Neutrophil (primary cell): ENCODE measurements at regions not wholly inside any gene's neighbourhood (a gene's known extent, or its start where the extent isn't known, plus 50 kb on each side); places are given as distances from the start of the nearest gene placed in this dataset.

Source experiments
- H3K27ac ChIP-seq: fragments of 200-600 bp; sonication (generic); 2 replicates; pipeline ENCODE4 v1.5.1; 2016; ENCODE audit warnings: mild to moderate bottlenecking, moderate library complexity
- H3K27me3 ChIP-seq: fragments of 200-600 bp; sonication (generic); 2 replicates; pipeline ENCODE4 v1.6.0; 2016; ENCODE audit warnings: mild to moderate bottlenecking
- H3K36me3 ChIP-seq: fragments of 200-600 bp; sonication (generic); 2 replicates; pipeline ENCODE4 v1.5.1; 2017
- H3K4me1 ChIP-seq, 2 experiments: fragments of 200-600 bp in 1 of 2; sonication (generic) in 1 of 2; 1 replicate in 1 of 2; 2 replicates in 1 of 2; pipeline versions ENCODE4 v1.5.1 to v1.6.1; 2013 to 2016; ENCODE audit warnings: low read depth in 1 of 2, low read length in 1 of 2, mild to moderate bottlenecking in 1 of 2, moderate library complexity in 1 of 2; ENCODE audit not compliant: control insufficient read depth in 1 of 2, insufficient read depth in 1 of 2
- H3K4me3 ChIP-seq, 2 experiments: fragments of 200-600 bp in 1 of 2; sonication (generic) in 1 of 2; 1 replicate in 1 of 2; 2 replicates in 1 of 2; pipeline ENCODE4 v1.5.1; 2013 to 2016; ENCODE audit warnings: low read depth in 1 of 2, low read length in 1 of 2, mild to moderate bottlenecking in 1 of 2, moderate library complexity in 1 of 2
- H3K9me3 ChIP-seq: fragments of 200-600 bp; sonication (generic); 2 replicates; pipeline ENCODE4 v1.5.1; 2016
- CTCF ChIP-seq: fragments of 200-600 bp; sonication (generic); IDR thresholded peaks from 2 replicates; pipeline ENCODE4 v1.5.1; 2016; ENCODE audit warnings: antibody characterized with exemption

- H3K27ac ChIP-seq = no peak overlapping the region
- no peaks in the 10 kb centered on the region for H3K27me3 ChIP-seq
- no peak overlapping the region for H3K4me3 ChIP-seq
- TF ChIP-seq CTCF = no peak
- H3K4me1 ChIP-seq = no peaks in the 10 kb centered on the region
- no peaks in the 10 kb centered on the region for H3K36me3 ChIP-seq
- no peaks in the 10 kb centered on the region for H3K9me3 ChIP-seq
Observed at GRCh38 chr4:111797455-111798163, 347.6 kb upstream of the FAM241A start.

GRCh38 chr4:111798840-111799239 is 346.4 kb upstream of the FAM241A start:
- no peaks in the 10 kb centered on the region for H3K4me1 ChIP-seq
- H3K27ac ChIP-seq = no peak overlapping the region
- no peaks in the 10 kb centered on the region for H3K9me3 ChIP-seq
- no peaks in the 10 kb centered on the region for H3K27me3 ChIP-seq
- H3K4me3 ChIP-seq = no peak overlapping the region
- TF ChIP-seq CTCF = no peak
- H3K36me3 ChIP-seq = no peaks in the 10 kb centered on the region

- H3K9me3 ChIP-seq = no peaks in the 10 kb centered on the region
- no peaks in the 10 kb centered on the region for H3K27me3 ChIP-seq
- no peak overlapping the region for H3K4me3 ChIP-seq
- H3K4me1 ChIP-seq = no peaks in the 10 kb centered on the region
- no peaks in the 10 kb centered on the region for H3K36me3 ChIP-seq
- no peak overlapping the region for H3K27ac ChIP-seq
- no peak for TF ChIP-seq CTCF
Observed at GRCh38 chr4:111800551-111800950, 344.7 kb upstream of the FAM241A start.

GRCh38 chr4:111802191-111802590 is 343.1 kb upstream of the FAM241A start:
- Histone ChIP-seq H3K4me1 (no peaks in the 10 kb centered on the region), H3K9me3 (no peaks in the 10 kb centered on the region), H3K4me3 (no peak overlapping the region), H3K27me3 (no peaks in the 10 kb centered on the region), H3K27ac (no peak overlapping the region), H3K36me3 (no peaks in the 10 kb centered on the region)
- TF ChIP-seq CTCF = no peak

- Histone ChIP-seq H3K4me1 (no peaks in the 10 kb centered on the region), H3K27ac (no peak overlapping the region), H3K9me3 (no peaks in the 10 kb centered on the region), H3K4me3 (no peak overlapping the region), H3K36me3 (no peaks in the 10 kb centered on the region), H3K27me3 (no peaks in the 10 kb centered on the region)
- TF ChIP-seq CTCF = no peak
Observed at GRCh38 chr4:111806331-111806730, 338.9 kb upstream of the FAM241A start.
